MCF 10A (cell line): ENCODE measurements at regions not wholly inside any gene's neighbourhood (a gene's known extent, or its start where the extent isn't known, plus 50 kb on each side); places are given as distances from the start of the nearest gene placed in this dataset.

Experiments
- BruUV-seq: library from RNA; stranded (reverse); fragments of 400-500 nt; replicated peaks from 2 replicates; lab custom pipeline; 2021; lab: Mats Ljungman, UMichigan
- CTCF ChIA-PET: fragments of 300-600 bp; sonication (Branson Sonifier 250); formaldehyde crosslinking; extraction: SDS; loops from one replicate; lab custom pipeline; 2021; ENCODE audit warnings: antibody characterized with exemption, inconsistent platforms; lab: Yijun Ruan, JAX
- POLR2A ChIA-PET: fragments of 300-600, 350-650 bp; sonication (Branson Sonifier 250); formaldehyde crosslinking; extraction: SDS; loops from one replicate; lab custom pipeline; 2020; ENCODE audit warnings: antibody characterized with exemption, inconsistent platforms; lab: Yijun Ruan, JAX
- DNase-seq: peaks from one replicate; pipeline ENCODE4 v3.0.0-alpha.2; 2018; ENCODE audit not compliant: unreplicated experiment
- H3K27ac Mint-ChIP-seq: one replicate; pipeline ENCODE4 v1.8.0; 2022; ENCODE audit warnings: mild to moderate bottlenecking, low read depth, mixed read lengths; ENCODE audit not compliant: unreplicated experiment
- H3K27me3 Mint-ChIP-seq: one replicate; pipeline ENCODE4 v1.8.0; 2022; ENCODE audit warnings: mixed read lengths; ENCODE audit not compliant: insufficient read depth, unreplicated experiment
- H3K36me3 Mint-ChIP-seq: one replicate; pipeline ENCODE4 v1.8.0; 2022; ENCODE audit warnings: mild to moderate bottlenecking, moderate library complexity, mixed read lengths; ENCODE audit not compliant: insufficient read depth, unreplicated experiment
- H3K4me1 Mint-ChIP-seq: one replicate; pipeline ENCODE4 v1.8.0; 2022; ENCODE audit warnings: mixed read lengths; ENCODE audit not compliant: insufficient read depth, unreplicated experiment
- H3K4me3 Mint-ChIP-seq: one replicate; pipeline ENCODE4 v1.8.0; 2022; ENCODE audit warnings: mild to moderate bottlenecking, moderate library complexity, mixed read lengths; ENCODE audit not compliant: unreplicated experiment
- H3K9me3 Mint-ChIP-seq: one replicate; pipeline ENCODE4 v1.8.0; 2022; ENCODE audit warnings: mixed read lengths; ENCODE audit not compliant: unreplicated experiment
- intact Hi-C: fragments of 100-400 bp; cut with micrococcal nuclease; formaldehyde crosslinking; loops from 2 replicates; pipeline ENCODE4 v1.14.1; 2022
- TF ChIP-seq, protein P1 (sequence below): fragments of 200-600 bp; IDR thresholded peaks from one replicate; pipeline ENCODE4 v1.8.0; 2022; ENCODE audit warnings: antibody characterized with exemption, mild to moderate bottlenecking; ENCODE audit not compliant: unreplicated experiment

DNA sequence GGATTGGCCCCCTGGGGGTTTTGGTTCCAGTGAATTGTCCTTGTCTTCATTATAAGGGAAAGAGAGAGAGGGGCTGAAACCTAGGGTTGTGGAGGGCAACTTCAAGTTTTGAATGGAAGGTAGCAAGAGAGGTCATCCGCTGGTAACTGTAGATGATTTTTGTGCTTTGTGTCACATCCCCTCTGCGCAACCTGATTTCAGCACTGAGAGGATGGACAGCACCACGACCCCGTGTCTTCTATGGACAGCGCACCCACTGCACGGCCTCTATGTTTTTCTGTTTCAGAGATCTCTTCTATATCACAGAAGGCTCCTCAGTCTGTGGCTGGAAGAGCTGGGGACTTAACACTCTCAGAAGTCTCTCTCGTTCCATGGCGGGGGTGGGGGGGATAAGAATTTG is 127.0 kb upstream of the RPH3A start:
- BruUV-seq, result no TSS peak
- intact Hi-C loops, result no loop called here
- H3K27me3 Mint-ChIP-seq, result peaks cover 22% of the 10 kb centered on the region

DNA sequence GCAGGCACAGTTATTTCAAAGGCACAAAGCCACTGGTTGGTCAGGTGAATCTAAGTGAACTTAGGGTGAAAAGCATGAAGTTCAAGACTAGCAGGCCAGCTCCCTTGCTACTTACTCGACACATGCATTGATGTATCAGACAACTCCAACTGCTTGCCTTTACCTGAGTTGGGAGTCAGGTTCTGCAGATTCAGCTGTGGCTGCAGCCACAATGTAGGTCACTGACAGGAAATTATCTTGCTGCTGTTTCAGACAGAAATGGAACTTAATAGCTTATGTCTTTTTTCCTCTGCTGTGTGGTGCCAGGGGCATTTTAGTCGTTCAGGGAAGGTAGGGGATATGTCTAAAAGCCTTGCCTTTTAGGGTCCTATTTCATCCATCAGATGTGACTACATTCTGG is 125.6 kb upstream of the RPH3A start:
- ChIA-PET POLR2A (no interaction called here), CTCF (no interaction called here)
- Mint-ChIP-seq H3K4me1 (no peaks in the 10 kb centered on the region), H3K4me3 (no peak overlapping the region), H3K36me3 (no peaks in the 10 kb centered on the region), H3K27me3 (peaks cover 30% of the 10 kb centered on the region), H3K9me3 (no peaks in the 10 kb centered on the region), H3K27ac (no peak overlapping the region)
- intact Hi-C loops, result no loop called here
- no TSS peak for BruUV-seq
- DNase-seq, result no peak
- TF ChIP-seq, protein P1, sequence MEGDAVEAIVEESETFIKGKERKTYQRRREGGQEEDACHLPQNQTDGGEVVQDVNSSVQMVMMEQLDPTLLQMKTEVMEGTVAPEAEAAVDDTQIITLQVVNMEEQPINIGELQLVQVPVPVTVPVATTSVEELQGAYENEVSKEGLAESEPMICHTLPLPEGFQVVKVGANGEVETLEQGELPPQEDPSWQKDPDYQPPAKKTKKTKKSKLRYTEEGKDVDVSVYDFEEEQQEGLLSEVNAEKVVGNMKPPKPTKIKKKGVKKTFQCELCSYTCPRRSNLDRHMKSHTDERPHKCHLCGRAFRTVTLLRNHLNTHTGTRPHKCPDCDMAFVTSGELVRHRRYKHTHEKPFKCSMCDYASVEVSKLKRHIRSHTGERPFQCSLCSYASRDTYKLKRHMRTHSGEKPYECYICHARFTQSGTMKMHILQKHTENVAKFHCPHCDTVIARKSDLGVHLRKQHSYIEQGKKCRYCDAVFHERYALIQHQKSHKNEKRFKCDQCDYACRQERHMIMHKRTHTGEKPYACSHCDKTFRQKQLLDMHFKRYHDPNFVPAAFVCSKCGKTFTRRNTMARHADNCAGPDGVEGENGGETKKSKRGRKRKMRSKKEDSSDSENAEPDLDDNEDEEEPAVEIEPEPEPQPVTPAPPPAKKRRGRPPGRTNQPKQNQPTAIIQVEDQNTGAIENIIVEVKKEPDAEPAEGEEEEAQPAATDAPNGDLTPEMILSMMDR, result no peak

More for the DNA sequence above, 127.0 kb upstream of the RPH3A start:
- TF ChIP-seq, protein P1, result no peak
- ChIA-PET CTCF (no interaction called here), POLR2A (no interaction called here)
- DNase-seq, result peak; percentile 29
- Mint-ChIP-seq H3K36me3 (no peaks in the 10 kb centered on the region), H3K4me3 (no peak overlapping the region), H3K4me1 (no peaks in the 10 kb centered on the region), H3K9me3 (no peaks in the 10 kb centered on the region), H3K27ac (no peak overlapping the region)

DNA sequence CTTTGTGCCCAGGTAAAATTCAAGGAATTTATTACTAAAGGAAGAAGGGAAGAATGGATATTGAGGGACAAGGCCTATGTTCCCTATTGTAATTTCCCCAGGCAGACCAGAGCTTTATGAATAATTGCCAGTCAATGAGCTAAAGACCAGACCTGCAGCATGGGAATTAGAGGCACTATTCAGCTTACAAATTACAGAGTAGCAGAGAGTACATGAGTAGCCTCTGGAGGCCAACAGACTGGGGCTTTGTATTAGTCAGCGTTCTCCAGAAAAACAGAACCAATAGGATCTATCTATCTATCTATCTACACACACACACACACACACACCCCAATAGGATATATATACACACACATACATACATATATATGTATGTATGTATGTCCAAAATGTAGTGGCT is 120.0 kb upstream of the RPH3A start:
- TF ChIP-seq, protein P1, result no peak
- Mint-ChIP-seq H3K4me1 (no peaks in the 10 kb centered on the region), H3K27ac (no peak overlapping the region), H3K27me3 (peaks cover 70% of the 10 kb centered on the region), H3K9me3 (no peaks in the 10 kb centered on the region), H3K4me3 (no peak overlapping the region), H3K36me3 (no peaks in the 10 kb centered on the region)
- CTCF ChIA-PET, result no interaction called here
- POLR2A ChIA-PET, result no interaction called here
- no peak for DNase-seq
- BruUV-seq, result no TSS peak
- intact Hi-C loops, result no loop called here

DNA sequence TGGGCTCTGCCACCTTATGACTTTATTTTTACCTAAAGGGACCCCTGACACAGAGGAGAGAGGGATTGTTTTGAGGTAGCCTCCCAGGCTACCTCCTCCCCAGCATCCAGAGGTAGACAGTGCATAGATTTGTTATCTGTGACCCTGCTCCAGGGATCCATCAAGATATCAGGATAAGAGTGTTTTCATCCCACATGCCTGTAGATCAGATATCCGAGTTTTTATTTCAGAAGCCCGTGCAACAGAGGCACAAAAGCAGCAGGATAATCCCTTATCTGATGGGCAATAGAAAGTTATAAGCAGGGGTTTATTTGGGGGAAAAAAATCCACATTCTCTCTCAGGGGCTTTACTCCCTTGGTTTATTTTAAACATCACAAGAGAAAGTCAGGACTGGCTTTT is 117.0 kb upstream of the RPH3A start:
- CTCF ChIA-PET, result no interaction called here
- Mint-ChIP-seq H3K4me3 (no peak overlapping the region), H3K9me3 (no peaks in the 10 kb centered on the region), H3K27me3 (peaks cover 80% of the 10 kb centered on the region), H3K27ac (no peak overlapping the region), H3K36me3 (no peaks in the 10 kb centered on the region), H3K4me1 (no peaks in the 10 kb centered on the region)
- TF ChIP-seq, protein P1, result no peak
- no peak for DNase-seq
- intact Hi-C loops, result no loop called here
- POLR2A ChIA-PET, result no interaction called here
- BruUV-seq, result no TSS peak
